Activated CD4-positive, alpha-beta T cell treated with anti-CD3 and anti-CD28 coated beads, Interleukin-2, Interleukin-6, amounts not matched to agents 100 ng/mL and 50 ng/mL, durations not matched to agents 16 hours and 8 hours (primary cell): ENCODE measurements at regions not wholly inside any gene's neighbourhood (a gene's known extent, or its start where the extent isn't known, plus 50 kb on each side); places are given as distances from the start of the nearest gene placed in this dataset.

ENCODE experiments used
- DNase-seq: peaks from one replicate; pipeline ENCODE4 v3.0.0-alpha.2; 2020

- no peak for DNase-seq
Observed at GRCh38 chr5:68352166-68352565, 136.6 kb downstream of the PIK3R1 start.

DNA sequence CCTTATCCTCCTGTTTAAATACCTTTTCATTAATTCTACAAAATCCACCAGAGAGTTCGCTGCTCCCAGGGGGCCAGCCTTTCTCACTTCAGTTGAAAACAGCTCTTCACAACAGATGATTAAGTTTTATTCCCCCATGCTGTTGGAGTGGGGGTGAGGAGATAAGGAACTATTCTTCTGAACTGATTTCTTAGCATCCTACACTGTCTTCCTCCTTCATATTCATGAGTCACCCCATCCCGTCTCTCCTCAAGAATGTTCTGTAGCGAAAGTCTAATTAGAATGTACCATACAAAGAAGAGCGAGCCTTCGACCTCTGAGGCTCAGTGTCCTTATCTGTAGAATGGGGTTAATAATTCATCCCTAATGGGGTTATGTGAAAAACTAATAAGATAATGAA is 138.0 kb downstream of the PIK3R1 start:
- no peak for DNase-seq

DNA sequence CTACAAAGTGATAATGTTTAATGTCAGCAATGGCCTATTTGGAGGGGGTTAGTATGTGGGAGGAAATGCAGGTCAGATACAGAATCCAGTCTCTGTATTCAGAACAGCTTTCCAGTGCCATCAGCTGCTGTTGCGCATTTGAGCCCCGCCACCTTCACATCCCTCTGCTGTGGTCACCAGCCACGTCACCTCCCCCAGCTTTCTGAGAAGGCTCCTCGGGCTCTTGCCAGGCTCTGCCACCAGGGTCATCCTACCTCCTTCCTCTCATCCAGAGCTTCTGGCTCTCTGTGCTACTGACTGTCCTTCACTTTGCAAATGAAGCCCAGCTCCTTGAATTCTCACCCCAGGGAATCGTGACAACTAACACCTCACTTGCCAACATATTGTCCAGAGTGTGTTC is 138.8 kb downstream of the PIK3R1 start:
- no peak for DNase-seq

GRCh38 chr5:68356216-68356615 is 140.7 kb downstream of the PIK3R1 start:
- no peak for DNase-seq

- no peak for DNase-seq
Observed at GRCh38 chr5:68356623-68357022, 141.1 kb downstream of the PIK3R1 start.

GRCh38 chr5:68359699-68360098 is 144.1 kb downstream of the PIK3R1 start:
- no peak for DNase-seq

DNA sequence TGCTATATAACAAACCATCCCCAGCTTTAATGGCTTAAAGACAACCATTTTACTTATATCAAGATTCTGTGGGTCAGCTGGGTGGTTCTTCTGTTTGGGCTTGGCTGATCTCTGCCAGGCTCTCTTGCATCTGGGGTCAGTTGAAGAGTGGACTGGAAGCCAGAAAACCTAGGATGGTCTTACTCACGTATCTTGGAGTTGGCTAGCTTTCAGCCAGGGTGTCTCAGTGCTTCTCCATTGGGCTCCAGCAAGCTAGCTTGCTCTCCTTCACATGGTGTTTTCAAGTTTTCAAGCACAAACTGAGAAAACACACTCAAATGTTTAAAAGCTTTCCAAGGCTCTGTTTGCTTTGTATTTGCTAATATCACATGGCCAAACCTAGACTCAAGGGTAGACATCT is 146.8 kb downstream of the PIK3R1 start:
- no peak for DNase-seq

DNA sequence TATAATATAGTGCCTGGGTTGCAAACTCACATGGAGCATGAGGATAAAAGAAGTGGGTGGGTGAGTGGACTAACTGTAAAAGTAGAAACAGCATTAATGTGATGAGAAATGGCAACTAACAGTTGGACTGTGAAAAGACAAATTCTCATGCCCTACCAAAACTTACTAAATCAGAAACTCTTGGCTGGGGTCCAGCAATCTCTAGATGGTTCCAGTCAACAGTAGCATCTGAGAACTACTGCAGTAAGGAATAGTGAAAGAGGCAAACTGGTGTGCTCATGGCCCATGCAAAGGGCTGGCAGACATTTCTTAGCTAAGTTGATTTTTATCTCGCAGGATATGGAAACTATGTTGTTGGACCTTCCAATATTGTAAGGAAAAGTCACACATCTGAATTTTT is 150.3 kb downstream of the PIK3R1 start:
- no peak for DNase-seq

DNA sequence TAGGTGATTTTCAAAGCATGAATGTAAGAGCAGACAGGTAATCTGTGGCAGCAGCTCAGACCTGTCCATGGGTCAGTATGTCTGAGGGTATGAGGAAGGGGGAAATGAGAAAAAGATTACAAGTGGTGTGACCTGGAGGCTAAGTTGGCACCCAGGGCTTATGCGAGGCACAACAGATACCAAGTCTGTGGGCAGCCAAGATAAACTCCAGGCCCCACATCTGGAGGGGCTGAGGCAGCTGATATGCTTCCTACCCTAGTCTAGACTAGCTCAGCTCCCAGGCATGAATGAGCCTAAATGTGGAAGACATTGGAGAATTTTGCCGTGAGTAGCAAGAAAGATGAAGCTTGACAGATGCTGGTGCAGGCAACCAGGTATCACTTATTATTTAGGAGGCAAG is 151.7 kb downstream of the PIK3R1 start:
- no peak for DNase-seq

DNA sequence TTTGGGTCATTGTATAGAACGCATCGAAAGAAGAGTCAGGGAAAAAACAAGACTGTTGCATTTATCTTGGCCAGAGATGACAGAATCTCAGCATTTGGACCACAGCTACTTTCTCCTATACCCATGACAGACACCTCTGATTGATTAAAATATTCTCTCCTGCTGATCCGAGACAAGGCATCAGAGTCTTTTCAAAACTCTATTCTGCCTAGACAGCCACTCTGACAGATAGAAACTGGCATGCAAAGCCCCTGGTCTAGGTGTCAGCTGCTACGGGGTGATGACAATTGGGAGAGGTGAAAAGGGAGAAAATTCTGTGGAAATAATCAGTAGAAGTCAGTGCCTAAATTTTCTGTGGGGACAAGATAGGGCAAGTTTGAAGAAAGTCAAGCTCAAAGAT is 152.2 kb downstream of the PIK3R1 start:
- no peak for DNase-seq

DNA sequence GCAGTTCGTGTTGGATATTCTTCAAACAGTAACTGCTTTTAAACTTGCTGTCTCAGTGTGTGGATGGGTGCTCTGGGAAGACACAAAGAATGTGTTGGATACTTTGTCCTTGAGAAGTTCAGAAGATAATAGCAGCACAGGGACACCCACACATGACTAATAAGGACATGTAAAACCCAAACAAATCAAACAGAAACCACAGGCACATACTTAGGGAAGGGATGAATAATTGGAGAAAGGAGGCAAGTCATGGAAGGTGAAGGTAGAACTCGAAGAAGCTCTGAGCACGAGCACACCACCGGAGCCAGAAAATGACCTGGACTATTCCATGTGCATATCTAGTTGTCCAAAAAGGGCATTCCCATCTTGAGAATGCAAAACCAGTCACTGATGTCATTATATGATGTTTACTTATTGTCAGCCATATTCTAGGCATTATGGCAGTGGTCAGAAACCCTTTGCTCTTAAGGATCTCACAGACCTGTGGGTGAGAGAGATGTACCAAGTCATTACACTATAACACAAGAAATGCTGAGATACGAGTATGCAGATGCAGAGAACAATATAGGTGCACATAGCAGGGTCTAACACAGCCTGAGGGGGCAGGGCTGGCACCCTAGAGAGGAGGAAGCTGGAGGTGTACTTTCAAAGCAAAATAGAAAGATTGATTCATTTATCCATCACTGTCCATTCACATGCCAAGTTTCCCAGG is 152.9 kb downstream of the PIK3R1 start:
- DNase-seq = no peak

DNA sequence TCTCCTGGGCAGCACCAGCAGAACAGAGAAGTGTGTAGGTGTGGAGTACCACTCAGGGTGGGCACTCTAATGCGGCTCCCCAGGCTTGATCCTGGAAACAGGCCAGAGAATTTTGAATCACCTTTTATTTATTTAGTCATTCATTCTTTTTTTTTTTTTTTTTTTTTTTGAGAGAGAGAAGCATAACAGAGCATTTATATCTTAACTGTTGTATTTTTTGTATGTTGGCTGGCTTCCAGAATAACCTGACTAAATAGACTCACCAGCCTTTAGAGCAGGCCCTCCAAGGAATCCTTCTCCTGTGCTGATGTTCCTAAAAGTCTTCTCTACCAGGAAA is 153.4 kb downstream of the PIK3R1 start:
- no peak for DNase-seq

GRCh38 chr5:68369457-68370125 is 154.0 kb downstream of the PIK3R1 start:
- DNase-seq = peak; percentile 63

DNA sequence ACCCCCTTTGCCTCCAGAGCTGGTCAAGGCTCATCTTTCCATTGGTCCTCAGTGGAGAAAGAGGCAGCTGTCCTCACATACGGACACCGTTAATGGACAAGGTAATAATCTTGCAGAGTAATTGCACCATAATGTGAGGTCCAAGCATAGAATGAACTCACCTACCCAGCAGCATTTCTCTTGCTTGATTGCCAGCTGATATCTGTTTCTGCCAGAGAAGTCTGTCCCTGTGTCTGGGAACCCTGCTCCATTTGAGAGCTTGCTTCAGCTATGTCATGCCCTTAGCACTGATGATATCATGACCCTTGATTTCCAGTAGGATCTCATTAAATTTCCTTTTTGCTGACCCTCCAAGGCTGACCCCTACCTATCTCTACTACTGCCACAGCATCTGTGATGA is 154.6 kb downstream of the PIK3R1 start:
- DNase-seq = no peak

- no peak for DNase-seq
Observed at GRCh38 chr5:68371607-68372006, 156.1 kb downstream of the PIK3R1 start.

GRCh38 chr5:68372161-68372560 is 156.6 kb downstream of the PIK3R1 start:
- DNase-seq = no peak

GRCh38 chr5:68373050-68373449 is 157.5 kb downstream of the PIK3R1 start:
- no peak for DNase-seq

DNA sequence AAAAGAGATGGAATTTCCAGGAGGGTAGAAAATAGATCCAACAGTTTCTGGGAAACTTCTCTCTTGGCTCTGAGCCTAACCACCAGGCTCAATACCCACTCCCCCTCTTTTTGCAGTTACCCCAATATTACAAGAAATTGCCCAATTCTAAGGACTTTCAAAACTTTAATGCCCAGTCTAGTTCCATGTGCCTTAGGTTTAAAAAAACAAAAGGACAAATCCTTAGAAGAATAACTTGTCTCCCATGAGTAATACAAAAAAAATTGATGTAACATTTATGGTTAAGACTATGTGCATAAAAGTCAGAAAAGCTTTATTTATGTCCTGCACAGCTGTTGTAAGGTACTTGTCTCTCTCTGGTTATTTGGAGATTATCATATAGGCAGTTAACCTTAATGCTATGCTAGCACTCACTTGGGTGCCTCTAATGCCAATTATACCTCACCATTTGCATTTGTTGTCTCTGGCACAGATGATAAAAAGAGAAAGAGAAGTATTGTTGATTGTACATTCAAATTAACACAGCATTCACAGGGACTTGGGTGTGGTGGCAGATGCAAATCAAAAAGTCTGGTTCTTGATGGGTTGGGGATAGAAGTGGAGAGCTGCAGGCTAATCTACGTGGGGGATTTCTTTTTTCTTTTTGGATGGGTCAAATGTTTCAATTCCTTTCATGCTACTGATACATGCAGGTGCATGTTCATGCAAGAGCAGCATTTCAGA is 159.4 kb downstream of the PIK3R1 start:
- DNase-seq = no peak

- no peak for DNase-seq
Observed at GRCh38 chr5:68375540-68375939, 160.0 kb downstream of the PIK3R1 start.

DNA sequence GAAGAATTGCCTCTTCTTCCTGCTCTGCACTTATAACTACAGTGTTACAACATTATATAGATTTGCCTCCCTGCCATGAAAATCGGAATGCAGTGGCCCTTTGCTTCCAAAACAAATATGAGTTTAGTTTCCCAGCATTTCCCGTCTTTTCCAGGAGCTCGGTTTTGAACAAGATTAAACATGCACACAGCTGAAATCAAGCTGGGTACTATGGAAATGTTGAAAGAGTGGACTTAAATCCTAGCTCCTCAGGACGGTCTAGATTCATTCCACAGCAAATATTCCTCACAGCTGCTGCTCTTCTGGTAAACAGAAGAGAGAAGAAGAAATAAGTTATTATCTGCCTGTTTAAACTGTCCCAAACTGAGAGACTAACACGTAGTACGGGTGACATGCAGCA is 161.4 kb downstream of the PIK3R1 start:
- no peak for DNase-seq

DNA sequence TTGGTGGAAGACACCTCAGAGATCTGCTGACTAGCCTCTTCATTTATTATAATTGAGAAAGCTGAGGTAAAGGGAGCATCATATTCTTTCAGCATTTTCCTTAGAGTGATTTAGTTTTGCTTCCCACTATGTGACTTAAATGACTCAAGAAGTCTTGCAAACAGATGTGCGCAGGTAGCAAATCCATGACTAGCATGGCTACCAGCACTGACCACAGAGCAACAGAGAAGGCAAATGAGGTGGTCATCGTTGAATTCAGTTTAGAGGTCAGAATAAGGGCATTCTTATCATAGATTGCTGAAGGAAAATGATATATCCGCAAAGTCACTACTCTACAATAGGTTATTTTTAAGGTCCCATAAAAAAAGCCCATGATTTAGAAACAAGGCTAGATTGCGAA is 162.2 kb downstream of the PIK3R1 start:
- DNase-seq = no peak

GRCh38 chr5:68378204-68378820 is 162.8 kb downstream of the PIK3R1 start:
- DNase-seq = no peak

DNA sequence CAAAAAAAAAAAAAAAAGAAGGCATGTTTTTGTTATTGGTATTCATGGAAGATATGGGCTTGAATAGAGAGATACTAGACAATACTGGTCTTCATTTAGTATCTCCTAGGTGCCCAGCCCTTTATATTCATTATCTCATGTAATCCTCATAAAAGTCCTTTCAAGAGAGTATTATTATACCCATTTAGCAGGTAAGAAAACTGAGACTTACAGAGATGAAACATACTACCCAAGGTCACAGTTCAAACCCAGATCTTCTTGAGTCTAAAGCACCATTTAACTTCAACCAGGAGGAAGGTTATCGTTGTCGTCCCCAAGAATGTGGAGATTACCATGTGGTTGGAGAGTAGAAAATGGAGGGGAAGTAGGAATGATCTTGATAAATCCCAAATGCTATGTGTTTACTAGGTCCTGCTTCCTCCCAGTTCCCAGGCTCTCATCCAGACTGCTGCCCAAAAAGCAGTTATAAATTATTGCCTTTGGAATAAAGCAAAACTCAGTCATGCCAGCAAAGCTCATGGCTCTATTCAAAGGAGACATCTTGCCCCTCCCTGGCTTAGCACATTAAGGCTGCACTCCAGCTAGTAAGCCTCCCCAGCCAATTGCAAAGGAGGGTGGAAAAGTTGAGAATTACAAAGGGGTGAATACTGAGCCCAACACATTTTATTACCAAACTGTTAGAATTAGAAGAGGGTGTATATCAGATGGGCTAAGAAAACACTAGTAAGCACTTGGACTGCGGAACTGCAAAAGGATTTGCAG is 163.9 kb downstream of the PIK3R1 start:
- DNase-seq = no peak
